HG02678 (cell line): ENCODE measurements at regions not wholly inside any gene's neighbourhood (a gene's known extent, or its start where the extent isn't known, plus 50 kb on each side); places are given as distances from the start of the nearest gene placed in this dataset.
A peak's percentile ranks its signal among the peaks of the same experiment; 100 is the strongest.
"Not testable (repeated sequence)": the region's sequence is repeated elsewhere in the genome, so short reads cannot be mapped to it uniquely, and the experiment has no call there.

Experiments
- ATAC-seq: cut with Tn5 transposase; IDR thresholded peaks from one replicate; pipeline ENCODE4 v1.9.1; 2021; ENCODE audit warnings: mild to moderate bottlenecking, moderate library complexity; ENCODE audit not compliant: unreplicated experiment

DNA sequence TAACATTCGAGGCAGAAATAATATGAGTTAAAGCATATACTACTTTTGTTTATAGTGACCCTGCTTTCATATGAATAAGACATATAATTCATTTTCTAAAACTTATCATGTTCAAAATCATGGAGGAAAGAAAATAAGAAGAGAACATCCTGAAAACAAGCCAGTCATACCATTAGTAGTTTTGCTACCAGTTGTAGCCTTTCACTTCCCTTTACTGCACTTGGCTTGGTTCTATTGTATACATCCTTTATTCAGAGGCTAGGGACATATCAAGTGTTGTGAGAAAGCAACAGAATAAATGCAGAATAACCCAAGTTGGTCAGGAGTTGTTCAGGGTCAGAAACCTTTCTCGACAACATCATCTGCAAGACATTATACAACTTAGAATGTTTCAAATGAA is 598.7 kb downstream of the SOX5 start:
- peak; percentile 72 for ATAC-seq

DNA sequence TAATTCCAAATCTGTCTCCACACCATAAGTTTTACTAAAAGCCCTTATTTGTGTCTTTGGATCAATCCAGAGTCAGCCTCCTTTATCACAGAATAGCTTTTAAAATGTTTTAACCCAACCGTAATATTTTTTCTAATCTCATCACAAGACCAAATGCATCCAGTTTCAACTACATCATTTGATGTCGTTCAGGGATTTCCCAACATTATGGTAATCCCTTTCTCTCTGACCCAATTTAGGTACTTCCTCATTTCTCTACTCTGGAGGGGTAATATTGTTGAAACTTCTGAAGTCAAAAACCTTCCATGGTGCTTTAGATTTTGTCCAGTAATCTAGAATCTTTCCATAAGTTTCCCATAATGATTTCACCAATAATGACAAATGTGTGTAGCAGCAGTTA is 596.8 kb downstream of the SOX5 start:
- no peak for ATAC-seq

DNA sequence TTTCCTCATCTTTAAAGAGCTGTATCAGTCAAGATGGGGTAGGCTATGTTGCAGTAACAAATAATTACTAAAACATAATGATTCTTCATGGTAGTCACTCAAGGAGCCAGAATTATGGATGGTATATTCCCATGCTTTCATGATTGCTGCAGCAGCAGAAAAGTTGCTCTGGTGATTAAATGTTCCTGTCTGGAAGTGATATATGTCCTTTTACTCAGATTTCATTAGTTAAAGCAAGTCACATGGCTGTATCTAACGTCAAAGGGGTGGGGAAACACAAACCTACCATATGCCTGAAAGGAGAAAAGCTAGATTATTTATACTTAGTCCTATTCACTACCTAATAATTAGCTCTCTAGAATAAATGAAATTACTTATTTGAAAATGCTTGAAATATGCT is 594.7 kb downstream of the SOX5 start:
- no peak for ATAC-seq

DNA sequence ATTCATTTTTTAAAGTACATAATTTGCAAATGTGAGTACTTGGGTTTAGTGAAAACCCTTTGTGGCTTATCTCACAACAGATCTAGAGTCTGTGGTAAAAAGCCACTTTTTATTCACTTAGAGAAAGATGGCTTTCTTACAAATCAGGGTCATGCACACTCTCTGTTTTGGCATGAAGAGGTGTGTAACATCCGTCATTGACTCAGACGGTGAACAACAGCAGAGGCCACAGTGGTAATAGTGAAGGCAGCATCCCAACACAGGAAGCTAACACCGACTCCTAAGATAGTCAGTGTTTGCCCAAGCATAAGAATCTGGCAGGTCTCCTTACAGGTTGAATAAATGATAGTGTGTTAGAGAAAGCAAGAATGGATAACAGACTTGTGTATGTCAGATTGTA is 593.0 kb downstream of the SOX5 start:
- ATAC-seq: no peak

DNA sequence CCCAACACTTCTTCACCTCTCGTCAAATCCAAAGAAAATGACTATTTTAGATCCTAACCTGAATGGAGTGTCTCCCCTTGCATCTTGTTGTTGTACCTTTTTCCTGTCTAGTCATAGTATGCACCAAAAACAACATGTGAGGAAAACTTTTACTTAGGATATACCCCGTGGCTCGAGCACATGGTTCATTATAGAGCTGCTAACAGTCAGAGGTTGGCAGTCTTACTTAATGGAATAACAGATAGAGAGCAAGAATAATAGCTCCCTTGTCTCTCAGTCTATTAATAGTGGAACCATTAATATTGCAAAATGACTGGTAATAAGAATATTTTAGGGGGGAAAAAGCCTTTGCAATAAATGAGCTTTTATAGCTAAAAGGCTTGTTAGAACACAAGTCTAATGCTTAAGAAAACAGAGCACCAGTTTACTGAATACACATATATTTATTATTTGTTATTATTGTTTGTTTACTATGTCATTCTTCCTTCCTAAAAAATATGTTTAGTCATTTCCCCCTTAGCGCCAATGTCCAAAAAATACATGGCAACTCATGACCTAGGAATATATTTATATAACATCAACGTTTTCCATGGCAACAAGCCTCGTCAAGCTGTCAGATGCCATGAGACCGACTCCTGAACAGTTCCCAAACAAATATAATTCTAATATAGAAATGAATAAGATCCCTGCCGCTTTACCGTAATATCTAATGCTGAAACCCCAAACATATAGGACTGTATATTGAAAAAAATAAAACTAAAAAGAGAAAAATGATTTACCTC is 592.4 kb downstream of the SOX5 start:
- no peak for ATAC-seq

DNA sequence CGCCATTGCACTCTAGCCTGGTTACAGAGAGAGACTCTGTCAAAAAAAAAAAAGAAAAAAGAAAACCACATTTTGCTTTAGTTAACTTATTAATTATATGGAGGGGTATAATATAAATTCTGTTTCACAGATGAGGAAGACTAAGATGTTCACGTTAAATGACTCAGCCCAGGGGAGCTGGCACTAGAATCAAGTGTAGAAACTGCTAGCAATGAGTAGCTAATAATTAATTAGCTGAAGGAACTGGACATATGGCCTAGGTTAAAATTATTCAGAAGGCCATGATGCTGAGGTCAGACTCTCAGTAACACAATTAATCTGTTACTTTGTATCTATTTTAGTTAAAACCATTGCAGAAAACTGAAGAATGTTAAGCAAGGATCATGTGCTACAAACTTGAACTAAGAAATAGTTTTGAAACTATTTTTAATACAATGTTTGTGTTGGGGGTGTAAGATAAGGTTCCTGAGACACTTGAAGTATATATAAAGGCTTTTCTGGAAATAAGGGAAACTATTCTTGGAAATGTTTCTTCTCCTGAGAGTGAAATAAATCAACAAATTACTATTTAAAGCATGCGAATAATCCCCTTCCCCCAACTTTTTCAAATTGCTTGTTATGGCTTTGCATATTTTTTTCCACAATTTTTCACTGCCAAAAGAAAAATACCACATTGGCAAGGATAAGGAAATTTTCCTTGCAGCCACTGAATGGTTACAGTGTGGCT is 589.3 kb downstream of the SOX5 start:
- ATAC-seq: no peak

DNA sequence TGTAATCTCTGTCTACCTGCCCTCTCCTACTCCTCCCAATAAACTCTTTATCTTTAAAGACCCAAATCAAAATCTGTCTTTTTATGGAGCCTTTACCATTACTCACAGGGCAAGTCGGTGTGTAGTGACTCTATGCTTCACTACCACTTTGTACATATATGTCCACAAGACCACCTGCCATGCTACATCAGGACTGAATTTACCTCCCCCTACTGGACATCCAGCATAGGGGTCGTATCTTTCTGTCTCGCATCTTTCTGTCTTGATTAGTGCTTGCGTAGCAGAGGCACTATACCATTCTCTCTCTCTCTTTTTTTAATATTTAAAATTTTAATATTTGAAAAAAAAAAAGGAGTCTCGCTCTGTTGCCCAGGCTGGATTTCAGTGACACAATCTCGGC is 587.5 kb downstream of the SOX5 start:
- no peak for ATAC-seq

DNA sequence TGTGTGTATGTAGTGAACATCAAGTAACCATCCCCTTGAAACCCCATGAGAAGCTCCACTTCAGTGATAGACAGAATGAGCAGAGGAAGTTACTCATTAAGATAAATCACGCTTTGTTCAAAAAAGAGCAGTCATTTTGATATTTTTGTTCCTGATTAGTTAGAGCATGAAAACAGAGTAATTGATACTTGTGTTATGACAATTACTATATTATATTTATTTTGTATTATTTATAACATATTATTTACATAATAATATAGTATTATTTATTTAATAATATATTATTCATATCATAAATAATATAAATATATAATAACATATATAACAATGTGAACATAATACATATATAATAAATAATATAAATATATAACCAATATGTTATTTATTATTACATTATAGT is 580.9 kb downstream of the SOX5 start:
- no peak for ATAC-seq

DNA sequence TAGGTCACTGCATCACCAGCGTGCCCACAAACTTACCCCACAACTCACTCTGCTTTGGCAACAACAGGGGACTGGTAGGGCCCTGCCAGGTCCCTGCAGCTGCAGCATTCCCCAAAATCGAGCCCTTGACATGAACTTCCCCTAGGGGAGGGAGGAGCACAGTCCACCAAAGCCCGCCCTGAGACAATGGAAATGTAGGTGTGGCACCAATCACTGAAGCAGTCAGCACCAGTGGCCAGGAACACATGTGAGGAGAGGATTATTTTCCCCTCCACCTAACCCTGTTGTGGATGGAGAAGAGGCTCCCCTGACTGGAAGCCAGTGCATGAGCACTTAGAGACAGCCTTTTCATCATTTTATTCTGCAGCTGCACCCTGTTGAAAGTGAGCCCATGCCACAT is 573.8 kb downstream of the SOX5 start:
- ATAC-seq: no peak

DNA sequence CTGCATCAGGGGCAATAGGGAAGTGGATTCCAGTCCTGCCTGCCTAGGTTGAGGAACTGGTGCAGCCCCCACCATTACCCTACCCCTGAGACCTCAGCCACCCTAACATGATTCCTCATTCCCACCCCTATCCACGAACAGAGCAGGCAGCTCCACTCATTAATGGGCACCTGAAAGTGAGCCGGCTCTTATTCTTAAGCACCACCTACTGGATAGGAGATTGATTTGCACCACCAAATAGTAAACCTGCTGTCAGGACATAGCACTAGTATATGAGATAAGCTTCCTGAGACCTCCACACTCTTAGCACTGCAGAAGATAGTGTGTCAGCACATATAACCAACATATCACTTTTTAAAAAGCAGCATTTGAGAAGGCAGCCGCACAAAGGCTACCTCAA is 573.2 kb downstream of the SOX5 start:
- ATAC-seq: no peak

DNA sequence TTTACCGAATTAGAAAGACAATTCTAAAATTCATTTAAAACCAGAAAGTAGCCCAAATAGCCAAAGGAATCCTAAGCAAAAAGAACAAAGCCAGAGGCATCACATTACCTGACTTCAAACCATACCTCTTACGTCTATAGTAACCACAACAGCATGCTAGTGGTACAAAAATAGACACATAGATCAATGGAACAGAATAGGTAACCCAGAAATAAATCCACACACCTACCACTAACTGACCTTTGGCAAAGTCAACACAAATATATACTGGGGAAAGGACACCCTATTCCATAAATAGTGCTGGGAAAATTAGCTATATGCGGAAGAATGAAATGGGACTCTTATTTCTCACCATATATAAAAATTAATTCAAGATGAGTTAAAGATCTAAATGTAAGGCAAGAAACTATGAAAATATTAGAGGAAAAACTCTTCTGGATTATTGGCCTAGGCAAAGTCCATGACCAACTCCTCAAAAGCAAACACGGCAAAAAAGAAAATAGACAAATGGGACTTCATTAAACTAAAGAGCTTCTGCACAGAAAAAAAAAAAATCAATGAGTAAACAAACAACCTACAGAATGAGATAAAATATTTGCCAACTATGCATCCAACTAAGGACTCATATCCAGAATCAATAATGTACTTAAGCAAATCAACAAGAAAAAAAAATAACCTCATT is 568.9 kb downstream of the SOX5 start:
- no peak for ATAC-seq

DNA sequence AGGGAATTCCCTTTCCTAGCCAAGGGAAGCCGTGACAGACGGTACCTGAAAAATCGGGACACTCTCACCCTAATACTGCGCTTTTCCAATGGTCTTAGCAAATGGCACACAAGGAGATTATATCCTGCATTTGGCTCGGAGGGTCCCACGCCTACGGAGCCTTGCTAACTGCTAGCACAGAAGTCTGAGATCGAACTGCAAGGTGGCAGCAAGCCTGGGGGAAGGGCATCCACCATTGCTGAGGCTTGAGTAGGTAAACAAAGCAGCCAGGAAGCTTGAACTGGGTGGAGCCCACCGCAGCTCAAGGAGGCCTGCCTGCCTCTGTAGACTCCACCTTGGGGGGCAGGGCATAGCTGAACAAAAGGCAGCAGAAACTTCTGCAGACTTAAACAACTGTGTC is 560.6 kb downstream of the SOX5 start:
- ATAC-seq: not testable (repeated sequence)

DNA sequence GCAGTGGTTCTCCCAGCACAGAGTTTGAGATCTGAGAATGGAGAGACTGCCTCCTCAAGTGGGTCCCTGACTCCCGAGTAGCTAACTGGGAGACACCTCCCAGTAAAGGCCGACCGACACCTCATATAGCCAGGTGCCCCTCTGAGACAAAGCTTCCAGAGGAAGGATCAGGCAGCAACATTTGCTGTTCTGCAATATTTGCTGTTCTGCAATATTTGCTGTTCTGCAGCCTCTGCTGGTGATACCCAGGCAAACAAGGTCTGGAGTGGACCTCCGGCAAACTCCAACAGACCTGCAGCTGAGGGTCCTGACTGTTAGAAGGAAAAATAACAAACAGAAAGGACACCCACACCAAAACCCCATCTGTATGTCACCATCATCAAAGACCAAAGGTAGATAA is 560.2 kb downstream of the SOX5 start:
- not testable (repeated sequence) for ATAC-seq

DNA sequence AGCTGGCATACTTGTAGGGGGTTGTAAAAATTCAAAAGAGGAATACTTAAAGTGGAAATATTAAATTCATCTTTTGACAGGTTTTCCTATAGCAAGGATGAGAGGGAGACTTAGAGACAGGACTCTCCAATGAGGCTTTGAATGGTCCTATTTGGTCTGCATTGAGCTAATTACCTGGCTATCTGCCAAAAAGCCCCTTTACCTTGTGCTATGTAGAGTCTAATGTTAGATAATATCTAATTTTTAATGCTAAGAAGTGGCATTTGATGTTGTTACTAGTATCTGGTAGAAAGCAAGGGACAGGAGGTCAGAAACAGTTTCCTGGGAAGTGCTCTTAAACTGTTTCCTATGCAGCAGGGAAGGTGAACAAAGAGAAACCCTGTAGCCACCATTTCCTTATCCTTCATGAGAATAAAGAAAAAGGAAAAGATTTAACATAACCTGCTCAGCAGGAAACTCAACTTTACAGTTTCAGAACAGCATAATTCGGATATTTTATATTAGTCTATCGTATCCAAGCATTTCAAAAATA is 550.0 kb downstream of the SOX5 start:
- ATAC-seq: no peak

DNA sequence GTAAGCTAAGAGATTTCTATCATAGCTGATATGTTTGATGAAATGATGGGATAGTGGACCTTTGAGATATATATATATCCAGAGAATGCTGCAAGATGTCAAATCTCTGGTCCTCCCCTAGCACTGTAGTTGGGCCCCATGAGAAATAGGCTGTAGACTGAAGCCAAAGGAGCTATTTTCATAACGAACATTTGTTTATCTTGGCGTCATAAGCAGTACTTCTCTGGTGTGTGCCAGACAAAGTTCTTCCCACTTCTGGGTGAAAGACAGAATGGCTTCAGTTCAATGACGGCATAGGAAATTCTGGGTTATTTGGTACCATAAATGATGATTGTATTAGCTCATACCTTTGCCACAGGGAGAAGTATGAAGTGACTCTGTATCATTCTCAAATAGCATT is 534.3 kb downstream of the SOX5 start:
- ATAC-seq: no peak

DNA sequence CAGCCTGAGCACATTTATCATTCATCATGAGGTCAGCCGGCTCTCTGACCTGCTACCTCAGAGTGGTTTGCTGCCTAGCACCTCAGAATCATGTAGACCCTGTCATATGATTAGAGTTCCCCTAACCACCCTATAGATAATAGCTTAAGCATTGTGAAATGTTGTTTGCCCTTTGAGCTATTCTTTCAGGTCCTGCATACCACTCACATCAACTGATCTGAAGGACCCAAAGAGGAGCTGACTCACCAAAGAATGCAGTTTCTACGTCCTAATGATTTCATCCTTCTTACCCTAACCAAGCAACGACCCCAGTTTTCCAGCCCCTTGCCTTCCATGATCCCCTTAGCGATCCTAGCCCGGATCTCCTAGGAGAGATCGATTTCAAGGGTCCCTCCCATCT is 527.9 kb downstream of the SOX5 start:
- ATAC-seq: no peak

DNA sequence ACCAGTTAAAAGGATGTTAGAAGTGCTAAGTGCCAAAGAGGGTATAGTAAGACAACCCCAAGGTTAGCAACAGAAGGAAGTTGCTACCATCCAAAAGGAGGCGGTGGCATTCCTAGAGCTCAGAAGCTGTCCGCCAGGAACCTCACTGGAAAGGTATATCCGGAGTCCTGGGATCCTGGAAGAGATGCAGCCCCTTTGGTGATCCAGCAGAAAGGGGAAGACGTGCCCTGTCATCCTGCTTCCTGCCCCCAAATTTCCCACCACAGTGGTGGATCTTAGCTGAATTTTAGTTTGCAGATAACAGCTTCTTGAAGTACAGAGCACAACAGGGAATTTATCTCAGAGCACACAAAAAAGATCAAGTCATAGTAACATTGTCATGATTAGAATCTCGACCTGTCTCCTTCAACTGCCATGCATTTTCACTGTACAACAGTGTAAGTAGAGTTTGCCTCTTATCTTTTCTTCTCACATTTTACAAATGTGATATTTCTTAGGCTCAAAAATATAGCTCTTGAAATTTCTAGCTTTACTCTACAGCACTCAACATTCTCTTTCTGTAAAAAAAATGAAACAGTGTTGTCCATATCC is 526.3 kb downstream of the SOX5 start:
- ATAC-seq: no peak

DNA sequence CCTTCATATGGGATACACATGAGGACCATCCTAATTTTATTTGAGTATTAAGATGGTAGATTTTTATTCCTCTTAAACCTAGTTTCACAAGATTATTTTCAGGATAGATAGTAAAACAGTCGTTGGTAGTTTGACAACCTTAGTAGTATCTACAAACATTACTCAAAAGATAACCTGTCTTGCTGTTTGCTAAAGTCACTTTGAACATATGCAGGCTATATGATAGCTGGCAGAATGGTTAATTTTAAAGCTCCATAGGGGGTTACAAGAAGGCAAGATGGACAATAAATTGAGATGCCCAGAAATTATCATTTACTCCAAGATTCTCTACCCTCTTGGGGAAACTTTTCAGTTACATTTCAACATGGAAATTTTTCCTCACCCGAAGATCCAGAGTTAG is 525.7 kb downstream of the SOX5 start:
- ATAC-seq: no peak

DNA sequence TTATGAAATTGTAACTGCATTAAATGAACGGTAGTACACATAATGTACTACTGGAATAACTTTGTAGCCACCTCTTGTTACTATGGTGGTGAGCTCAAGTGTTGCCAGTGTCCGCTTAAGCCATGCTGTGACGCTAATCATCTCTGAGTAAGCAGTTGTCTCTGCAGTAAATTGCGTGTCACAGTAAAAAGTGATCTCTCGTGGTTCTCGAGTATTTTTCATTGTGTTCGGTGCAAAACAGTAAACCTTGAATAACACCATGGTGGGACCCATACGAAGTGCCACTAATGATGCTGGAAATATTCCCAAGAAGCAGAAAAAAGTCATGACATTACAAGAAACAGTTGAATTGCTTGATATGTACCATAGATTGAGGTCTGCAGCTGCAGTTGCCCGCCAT is 524.8 kb downstream of the SOX5 start:
- ATAC-seq: no peak

DNA sequence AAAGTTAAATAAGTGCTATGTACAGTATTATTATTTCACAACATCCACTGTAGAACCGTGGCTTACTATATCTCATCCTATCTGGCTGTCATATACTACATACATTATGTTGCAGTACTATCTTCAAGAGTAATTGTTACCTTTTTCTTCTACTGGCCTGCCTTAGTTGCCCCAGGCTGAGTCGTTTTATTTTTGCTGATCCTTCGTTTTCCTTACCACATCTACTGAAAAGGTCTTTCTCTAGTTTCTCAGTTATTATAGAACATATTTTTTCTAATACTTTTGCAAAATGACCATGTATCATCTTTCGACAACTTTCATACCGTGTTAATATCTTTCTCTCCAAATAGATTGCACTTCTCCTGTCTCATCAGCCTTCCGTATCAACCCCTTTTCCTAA is 523.1 kb downstream of the SOX5 start:
- no peak for ATAC-seq

DNA sequence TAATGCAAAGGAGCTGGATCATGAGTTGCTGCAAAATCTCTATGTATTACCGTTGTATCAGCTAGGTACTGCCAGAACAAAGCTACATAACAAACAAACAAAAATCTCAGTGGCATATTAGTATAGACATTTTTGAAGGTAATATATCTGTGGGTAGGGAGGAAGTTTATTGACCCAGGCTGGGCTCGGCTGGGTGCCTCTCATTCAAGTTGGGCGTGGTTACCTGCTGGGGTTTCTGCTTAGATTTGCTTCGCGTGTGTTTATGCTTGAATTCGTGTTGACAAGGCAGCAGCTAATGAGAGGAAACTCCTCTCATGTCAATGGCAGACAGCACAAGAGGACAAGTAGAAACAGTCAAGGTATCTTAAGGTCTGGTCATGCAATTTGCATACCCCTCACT is 520.7 kb downstream of the SOX5 start:
- ATAC-seq: no peak
